ENCODE measurements at regions not wholly inside any gene's neighbourhood (a gene's known extent, or its start where the extent isn't known, plus 50 kb on each side); places are given as distances from the start of the nearest gene placed in this dataset.

DNA sequence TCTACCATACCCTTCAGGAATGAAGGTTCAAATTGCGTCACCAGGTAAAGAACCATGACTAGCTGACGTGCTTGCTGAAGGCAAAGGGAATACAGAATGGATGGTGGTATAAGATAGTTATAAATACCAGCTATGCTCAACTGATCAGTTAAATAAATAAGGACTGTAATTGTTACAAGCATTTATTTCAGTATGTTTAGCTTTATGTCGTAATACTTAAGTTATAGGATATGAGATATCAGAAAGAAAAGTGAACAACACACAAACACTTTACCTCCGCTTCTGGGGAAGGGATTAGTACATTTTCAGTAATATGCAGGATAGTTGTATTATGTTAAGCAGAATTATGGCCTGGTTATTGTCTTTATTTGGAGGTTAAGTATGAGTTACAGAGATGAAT, 416.1 kb downstream of the BTG1 start:
- no peak overlapping the region for H3K27ac ChIP-seq
- no peaks in the 10 kb centered on the region for H3K27me3 ChIP-seq (replicated peaks in 1 of 7)
- H3K9me3 ChIP-seq, result peaks cover 0 to 7% (median 0%) of the 10 kb centered on the region in 8 donors
- 91 to 98% (median 95%) methylated on average over 4 of the region's 4 CpGs for WGBS, 5 donors
- DNase-seq, result no peak
- TF ChIP-seq, protein P1, sequence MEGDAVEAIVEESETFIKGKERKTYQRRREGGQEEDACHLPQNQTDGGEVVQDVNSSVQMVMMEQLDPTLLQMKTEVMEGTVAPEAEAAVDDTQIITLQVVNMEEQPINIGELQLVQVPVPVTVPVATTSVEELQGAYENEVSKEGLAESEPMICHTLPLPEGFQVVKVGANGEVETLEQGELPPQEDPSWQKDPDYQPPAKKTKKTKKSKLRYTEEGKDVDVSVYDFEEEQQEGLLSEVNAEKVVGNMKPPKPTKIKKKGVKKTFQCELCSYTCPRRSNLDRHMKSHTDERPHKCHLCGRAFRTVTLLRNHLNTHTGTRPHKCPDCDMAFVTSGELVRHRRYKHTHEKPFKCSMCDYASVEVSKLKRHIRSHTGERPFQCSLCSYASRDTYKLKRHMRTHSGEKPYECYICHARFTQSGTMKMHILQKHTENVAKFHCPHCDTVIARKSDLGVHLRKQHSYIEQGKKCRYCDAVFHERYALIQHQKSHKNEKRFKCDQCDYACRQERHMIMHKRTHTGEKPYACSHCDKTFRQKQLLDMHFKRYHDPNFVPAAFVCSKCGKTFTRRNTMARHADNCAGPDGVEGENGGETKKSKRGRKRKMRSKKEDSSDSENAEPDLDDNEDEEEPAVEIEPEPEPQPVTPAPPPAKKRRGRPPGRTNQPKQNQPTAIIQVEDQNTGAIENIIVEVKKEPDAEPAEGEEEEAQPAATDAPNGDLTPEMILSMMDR (IDR thresholded peaks at IDR 0.05 in 8 of 11, conservative IDR thresholded peaks at IDR 0.05 in 3 of 11), result no peak
- no peak for TF ChIP-seq POLR2AphosphoS5 (IDR thresholded peaks at IDR 0.05)
- no peaks in the 10 kb centered on the region for H3K4me1 ChIP-seq
- H3K4me3 ChIP-seq, result no peak overlapping the region
- no peaks in the 10 kb centered on the region for H3K36me3 ChIP-seq
- intact Hi-C loops (cut with DNase I; ENCODE audit: low total_unique reads), result no loop called here

DNA sequence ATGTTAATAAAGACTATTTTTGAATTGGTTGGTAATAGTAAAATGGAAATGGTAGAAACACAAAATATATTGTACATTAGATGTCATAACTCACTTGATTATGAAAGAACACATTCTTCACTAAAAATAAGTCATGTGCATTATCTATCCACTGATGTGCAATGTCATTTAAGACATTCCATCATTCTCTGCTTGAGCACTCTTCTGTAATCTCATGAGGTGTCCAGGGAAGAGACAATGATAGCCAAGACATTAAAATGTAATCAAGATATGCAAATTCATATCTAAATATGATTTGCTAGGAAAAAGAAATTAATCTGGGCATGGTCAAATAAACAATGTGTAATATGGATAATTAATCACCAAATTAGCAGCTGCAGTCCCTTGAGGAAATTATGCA, 422.5 kb downstream of the BTG1 start:
- no peaks in the 10 kb centered on the region for H3K27me3 ChIP-seq (replicated peaks in 1 of 7)
- H3K36me3 ChIP-seq, result no peaks in the 10 kb centered on the region
- H3K27ac ChIP-seq, result no peak overlapping the region
- H3K4me3 ChIP-seq, result no peak overlapping the region
- H3K9me3 ChIP-seq, result no peaks in the 10 kb centered on the region
- H3K4me1 ChIP-seq, result no peaks in the 10 kb centered on the region
- intact Hi-C loops (cut with DNase I; ENCODE audit: low total_unique reads), result no loop called here
- TF ChIP-seq POLR2A (IDR thresholded peaks at IDR 0.05), result no peak
- TF ChIP-seq, protein P1 (IDR thresholded peaks at IDR 0.05 in 8 of 11, conservative IDR thresholded peaks at IDR 0.05 in 3 of 11), result no peak
- TF ChIP-seq POLR2AphosphoS5 (IDR thresholded peaks at IDR 0.05), result no peak
- DNase-seq, result no peak

DNA sequence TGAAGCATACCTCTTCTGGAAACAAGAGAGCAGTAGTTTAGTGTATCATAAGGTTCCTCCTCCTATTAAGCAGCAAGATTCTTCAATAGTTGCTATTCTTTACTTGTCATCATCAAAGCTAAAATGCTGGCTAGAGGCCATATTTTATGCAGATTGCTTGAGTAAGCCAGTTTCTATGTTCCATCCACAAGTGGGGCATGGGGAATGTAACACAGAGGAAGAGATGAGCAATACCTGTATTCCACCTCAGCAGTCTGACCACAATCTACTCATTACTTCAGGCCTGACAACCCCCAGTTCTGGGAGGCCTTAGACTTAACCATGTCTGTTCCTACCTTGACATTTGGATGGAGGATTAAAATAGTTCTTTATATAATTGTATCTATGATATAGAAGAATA, 423.6 kb downstream of the BTG1 start:
- Histone ChIP-seq H3K4me3 (no peak overlapping the region), H3K36me3 (no peaks in the 10 kb centered on the region), H3K27me3 (replicated peaks in 1 of 7) (no peaks in the 10 kb centered on the region), H3K4me1 (no peaks in the 10 kb centered on the region), H3K27ac (no peak overlapping the region), H3K9me3 (no peaks in the 10 kb centered on the region)
- TF ChIP-seq POLR2AphosphoS5 (IDR thresholded peaks at IDR 0.05), result no peak
- TF ChIP-seq POLR2A (IDR thresholded peaks at IDR 0.05), result no peak
- TF ChIP-seq, protein P1 (IDR thresholded peaks at IDR 0.05 in 8 of 11, conservative IDR thresholded peaks at IDR 0.05 in 3 of 11), result no peak
- DNase-seq, result no peak
- intact Hi-C loops (cut with DNase I; ENCODE audit: low total_unique reads), result no loop called here

DNA sequence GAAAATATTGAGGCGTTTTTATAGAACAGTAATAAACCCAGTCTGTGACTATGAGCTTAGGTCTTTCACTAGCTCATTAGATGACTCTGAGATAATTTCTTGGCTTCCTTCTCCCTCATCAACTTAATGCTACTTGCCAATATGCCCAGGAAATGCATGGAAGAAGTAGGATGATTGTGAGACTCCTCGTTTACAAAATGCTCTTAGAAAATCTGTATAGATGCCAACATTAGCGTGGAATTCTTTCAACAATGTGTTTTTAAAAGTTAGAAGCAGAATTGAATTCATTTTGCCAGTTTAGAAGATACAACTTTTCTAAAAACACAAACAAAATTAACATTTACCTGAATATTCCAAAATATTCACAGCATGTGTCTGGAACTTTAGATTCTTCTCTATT, 424.6 kb downstream of the BTG1 start:
- DNase-seq, result no peak
- Histone ChIP-seq H3K9me3 (no peaks in the 10 kb centered on the region), H3K36me3 (no peaks in the 10 kb centered on the region), H3K27me3 (replicated peaks in 1 of 7) (no peaks in the 10 kb centered on the region), H3K4me1 (no peaks in the 10 kb centered on the region), H3K4me3 (no peak overlapping the region), H3K27ac (no peak overlapping the region)
- TF ChIP-seq, protein P1 (IDR thresholded peaks at IDR 0.05 in 8 of 11, conservative IDR thresholded peaks at IDR 0.05 in 3 of 11), result no peak
- TF ChIP-seq POLR2AphosphoS5 (IDR thresholded peaks at IDR 0.05) (no peak), POLR2A (IDR thresholded peaks at IDR 0.05) (no peak)
- WGBS, 5 donors, result 59 to 82% (median 77%) methylated on average over 3 of the region's 3 CpGs
- intact Hi-C loops (cut with DNase I; ENCODE audit: low total_unique reads), result no loop called here
